Erythroblast (primary cell): ENCODE measurements at regions not wholly inside any gene's neighbourhood (a gene's known extent, or its start where the extent isn't known, plus 50 kb on each side); places are given as distances from the start of the nearest gene placed in this dataset.

ENCODE experiments used
- GATA1 ChIP-seq: IDR thresholded peaks from 2 replicates; pipeline ENCODE4 v1.6.1; 2011; ENCODE audit warnings: low read depth, mild to moderate bottlenecking, control low read depth, low read length, moderate library complexity
- POLR2A ChIP-seq: IDR thresholded peaks from 2 replicates; pipeline ENCODE4 v1.6.1; 2011; ENCODE audit warnings: mild to moderate bottlenecking, low read length

GRCh38 chr4:130127297-130127696 is 1031.3 kb downstream of the C4orf33 start:
- TF ChIP-seq POLR2A (no peak), GATA1 (no peak)
